IPS-NIHi11 (cell line): ENCODE measurements at regions not wholly inside any gene's neighbourhood (a gene's known extent, or its start where the extent isn't known, plus 50 kb on each side); places are given as distances from the start of the nearest gene placed in this dataset.

Source experiments
- DNase-seq: peaks from one replicate; pipeline ENCODE4 v3.0.0; 2012; ENCODE audit warnings: mixed read lengths, low spot score

DNA sequence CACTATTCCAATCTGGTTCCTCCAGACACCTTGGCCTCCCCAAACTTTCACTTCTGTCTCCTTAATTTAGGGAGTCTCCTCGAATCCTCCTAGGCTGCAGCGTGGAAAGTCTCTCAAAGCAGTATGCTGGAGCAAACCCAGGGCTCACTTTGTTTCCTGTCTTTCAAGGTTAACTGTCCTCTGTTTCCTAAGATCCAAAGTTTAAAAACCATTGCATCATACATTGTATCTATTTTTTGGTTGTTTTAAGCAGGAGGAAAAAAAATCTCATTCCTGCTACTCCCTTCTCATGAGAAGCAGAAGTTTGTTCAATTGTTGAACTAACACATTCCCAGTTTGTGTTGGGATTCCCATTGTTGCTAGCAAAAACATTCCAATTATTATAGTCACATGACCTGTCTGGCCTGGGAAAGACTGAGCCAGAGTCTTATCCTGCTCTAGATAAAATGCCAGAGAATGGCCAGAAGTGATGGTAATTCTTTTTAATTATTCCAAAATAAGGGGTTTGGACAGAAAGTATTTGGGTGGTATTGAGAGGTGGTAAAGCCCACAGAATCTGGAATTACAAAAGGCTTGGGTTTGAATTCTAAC, 67.3 kb downstream of the HSPB8 start:
- no peak for DNase-seq

DNA sequence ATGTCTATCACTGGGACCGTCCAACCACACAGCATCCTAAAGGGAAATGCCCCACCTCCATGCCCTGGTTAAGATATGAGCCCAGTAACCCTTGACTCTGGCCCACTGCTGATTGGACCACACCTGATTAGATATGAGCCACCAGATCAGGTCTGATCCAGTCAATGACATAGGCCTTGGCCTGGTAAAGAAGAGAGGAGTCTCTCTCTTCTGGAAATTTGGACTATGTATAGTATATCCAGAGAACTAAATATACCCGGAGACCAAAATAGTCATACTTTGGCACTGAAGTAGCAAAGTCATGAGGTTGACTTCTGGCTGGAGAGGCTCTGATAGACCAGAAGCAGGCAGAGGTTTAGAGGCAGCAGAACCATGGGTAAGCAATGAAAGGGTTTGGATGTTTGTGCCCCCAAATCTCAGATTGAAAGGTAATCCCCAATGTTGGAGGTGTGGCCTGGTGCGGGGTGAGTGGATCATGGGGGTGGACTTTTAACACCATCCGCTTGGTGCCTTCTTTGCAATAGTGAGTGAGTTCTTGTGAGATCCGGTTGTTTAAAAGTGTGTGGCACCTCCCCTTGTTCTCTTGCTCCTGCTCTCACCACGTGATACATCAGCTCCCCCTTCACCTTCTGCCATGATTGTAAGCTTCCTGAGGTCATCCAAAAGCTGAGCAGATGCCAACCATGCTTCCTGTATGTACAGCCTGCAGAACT, 68.4 kb downstream of the HSPB8 start:
- DNase-seq = no peak

DNA sequence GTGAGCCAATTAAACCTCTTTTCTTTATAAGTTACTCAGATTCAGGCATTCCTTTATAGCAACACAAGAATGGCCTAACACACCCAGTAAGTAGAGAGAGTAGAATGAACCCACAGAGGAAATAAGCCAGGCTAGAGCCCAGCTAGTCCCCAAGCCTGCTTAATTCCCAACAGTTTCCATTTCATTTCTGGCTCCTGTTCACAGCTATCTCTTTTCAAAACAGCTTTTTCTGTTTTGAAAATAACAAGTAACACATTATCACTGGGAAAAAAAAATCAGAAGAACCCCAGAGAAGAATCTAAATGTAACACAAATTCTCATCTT, 69.0 kb downstream of the HSPB8 start:
- no peak for DNase-seq

DNA sequence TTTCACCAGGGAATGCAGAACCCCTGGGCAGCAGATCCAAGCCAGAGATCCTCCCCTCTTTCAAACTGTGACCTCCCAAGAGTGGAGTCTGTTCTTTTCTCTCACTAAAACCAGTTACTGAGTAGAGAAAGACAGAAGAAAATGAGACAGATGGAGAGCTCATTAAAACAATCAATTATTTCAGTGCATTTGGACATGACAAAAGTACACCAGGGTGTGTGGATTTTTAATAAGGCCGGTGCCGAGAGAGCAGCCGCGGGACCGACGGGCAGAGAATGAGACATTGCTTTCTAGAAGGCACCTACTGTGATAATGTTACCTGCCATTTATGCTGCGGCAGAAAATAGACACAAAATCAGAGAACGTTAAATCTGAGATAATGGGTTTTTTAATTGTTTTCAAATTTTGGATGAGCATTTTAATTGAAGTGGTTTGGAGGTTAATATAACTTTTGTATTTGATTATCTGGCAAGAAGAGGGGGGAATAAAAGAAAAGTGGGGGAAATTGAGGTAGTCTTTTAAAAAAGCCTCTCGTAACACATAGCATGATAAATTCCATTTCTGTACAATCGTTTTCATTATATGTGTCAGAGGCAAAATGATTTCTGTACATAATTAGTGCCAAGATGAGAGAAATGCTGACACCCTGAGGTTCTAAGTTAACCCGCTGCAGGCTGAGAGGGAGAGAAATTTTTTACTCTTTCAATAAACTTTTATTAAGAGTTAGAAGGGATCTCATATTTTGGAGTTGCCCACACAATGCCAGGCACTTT, 70.8 kb downstream of the HSPB8 start:
- DNase-seq = no peak

DNA sequence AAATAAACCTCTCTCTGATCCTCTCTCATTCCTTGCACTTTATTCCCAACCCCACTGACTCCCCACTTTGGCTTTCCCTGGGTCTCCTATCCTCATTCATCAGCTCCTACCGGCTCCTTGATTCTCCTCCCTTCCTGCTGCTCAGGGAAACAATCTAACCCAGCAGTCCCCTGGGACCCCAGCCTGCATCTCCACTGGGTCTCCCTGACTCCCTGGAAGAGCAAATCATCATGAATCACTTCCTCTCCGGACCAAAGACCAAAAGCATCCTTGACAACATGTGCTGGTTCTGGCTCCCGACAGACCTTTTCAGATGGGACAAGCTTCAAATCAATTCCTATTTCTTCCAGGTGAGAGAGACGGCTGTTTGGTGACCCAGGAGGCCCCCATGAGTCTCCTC, 76.6 kb downstream of the HSPB8 start:
- no peak for DNase-seq

DNA sequence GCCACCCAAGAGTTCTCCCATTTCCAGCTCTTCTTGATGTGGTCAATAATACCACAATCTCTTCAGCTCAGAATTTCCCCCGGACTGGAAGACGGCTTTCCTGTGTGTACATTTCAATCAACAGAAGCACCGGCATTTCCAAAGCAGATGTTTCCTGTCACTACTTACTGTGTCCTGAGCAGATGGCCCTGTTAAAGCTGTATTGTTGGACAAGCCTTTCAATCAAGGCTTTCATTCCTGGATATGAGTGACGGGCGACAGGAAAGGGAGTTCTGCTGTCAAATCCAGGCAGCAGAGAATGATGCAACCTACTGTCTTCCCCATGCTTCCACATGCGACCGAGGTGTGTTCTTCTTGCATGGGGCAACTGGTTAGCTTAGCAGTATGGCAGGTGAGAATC, 76.4 kb upstream of the CCDC60 start:
- no peak for DNase-seq

DNA sequence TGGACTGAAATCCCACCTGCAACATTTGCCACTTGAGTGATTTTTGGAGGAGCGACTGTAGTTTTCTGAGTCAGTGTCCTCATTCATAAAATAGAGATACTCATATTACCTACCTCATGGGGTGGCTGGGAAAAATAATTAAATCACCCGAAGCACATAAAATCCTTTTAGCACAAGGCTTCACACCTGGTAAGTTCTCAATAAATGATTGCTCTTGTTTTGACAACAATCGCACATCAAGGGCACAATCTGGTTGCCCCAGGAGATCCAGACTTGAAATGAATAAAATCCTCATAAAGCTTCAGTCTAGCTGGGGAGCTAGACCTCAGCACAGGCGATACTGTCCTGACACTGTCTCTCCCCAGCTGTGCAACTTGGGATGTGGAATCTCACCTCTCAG, 76.0 kb upstream of the CCDC60 start:
- DNase-seq = no peak

DNA sequence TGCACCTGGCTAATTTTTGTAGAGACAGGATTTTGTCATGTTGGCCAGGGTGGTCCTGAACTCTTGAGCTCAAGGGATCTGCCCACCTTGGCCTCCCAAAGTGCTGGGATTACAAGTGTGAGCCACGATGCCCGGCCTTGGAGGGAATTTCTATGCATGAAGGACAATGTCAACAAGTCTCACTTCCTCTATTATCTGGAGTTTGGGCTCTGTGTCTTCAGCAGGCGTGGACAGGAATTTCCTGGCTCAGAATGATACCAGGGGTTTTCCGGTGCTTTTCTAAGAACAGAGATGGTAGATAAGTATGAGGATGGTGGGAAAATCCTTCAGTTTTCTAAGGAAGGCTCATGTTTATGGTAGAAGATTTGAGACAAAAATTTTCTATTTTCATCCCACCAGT, 75.0 kb upstream of the CCDC60 start:
- DNase-seq = no peak

DNA sequence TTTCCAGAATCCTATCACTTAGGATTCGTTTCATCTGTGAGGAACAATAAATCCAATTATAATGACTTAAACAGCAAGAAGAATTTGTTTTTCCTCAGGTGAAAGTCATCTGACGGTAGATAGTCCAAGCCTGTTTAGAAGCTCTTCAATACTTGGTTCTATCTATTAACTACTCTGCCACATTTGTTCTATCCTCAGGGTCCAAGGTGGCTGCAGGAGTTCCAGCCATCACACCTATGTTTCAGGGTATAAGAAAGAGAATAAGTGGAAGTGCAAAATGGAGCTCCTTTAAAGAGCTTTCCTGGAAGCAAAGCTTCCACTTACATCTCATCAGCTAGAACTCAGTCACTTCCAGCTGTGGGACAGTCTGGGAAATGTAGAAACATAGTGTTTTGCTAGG, 72.1 kb upstream of the CCDC60 start:
- no peak for DNase-seq

DNA sequence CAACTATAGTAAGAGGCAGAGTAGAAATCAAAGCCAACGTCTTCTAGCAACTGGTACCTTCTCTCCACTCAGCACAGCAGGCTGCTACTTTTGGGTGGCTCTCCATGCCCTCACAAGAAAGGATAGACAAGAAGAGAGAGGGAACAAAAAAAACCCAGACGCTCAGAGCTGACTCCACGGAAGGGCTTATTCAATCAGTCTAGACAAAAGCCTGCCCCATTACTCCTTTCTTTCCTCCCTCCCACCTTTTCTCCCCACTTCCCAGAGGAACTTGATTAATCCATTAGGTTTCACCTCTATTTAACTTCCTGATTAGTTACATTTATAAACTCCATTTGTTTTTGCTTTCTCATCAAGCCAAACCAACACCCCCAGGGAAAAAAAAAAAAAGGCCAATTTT, 71.1 kb upstream of the CCDC60 start:
- DNase-seq = no peak

DNA sequence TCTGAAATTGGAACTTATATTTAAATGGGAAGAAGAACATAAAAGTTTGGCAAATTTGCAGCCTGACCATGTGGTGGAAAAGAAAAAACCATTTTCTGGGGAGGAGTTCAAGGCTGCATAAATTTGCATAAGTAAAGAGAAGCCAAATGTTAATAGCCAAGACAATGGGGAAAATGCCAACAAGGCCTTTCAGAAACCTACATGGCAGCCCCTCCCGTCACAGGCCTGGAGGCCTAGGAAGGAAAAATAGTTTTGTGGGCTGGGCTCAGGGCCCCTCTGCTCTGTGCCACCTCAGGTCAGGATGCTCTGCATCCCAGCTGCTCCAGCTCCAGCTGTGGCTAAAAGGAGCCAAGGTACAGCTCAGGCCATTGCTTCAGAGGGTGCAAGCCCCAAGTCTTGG, 67.6 kb upstream of the CCDC60 start:
- DNase-seq = no peak

DNA sequence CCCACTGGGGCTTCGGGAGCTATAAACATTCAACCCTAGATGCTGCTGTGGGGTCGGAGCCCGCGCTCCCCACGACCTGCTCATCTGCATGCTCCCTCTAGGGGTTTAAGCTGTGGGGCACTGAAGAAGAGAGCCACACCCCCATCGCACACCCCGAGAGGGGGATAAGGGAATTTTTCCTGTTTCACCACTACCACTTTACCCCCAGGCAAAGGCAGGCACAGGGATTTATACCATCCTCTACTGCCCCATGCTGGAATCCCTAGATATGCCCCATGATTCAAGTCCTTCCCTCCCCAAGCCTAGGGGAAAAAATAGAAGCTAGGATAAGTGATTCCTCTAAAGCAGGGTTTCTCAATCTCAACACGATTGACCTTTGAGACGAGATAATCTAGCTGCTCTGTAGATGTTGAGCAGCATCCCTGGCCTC, 59.9 kb upstream of the CCDC60 start:
- peak; percentile 23 for DNase-seq

DNA sequence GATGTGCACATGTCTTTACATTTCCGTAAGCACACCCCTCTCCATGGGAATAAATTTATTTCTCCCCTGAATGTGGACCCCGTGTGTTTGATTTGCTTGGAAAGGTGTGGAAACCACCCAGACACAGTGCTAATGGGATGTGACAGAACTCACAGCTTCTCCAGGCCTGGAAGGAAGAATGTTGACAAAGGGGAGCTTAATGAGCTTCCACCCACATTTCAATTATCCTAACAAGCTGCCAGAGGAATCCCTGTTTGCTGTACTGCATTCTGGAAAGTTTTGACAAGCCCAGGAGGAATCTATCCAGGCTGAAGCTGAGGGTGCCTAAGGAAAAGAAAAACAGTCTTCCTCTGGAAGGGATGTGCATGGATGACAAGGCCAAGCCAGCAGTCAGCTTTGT, 51.2 kb upstream of the CCDC60 start:
- DNase-seq = no peak
